Stimulated activated naive B cell treated with anti-CD40 and anti-IgM and Interleukin-4, amounts not matched to agents 10 μg/mL and 1 μg/mL and 100 μg/mL, for 72 hours (primary cell): ENCODE measurements at regions not wholly inside any gene's neighbourhood (a gene's known extent, or its start where the extent isn't known, plus 50 kb on each side); places are given as distances from the start of the nearest gene placed in this dataset.
"Not testable (repeated sequence)": the region's sequence is repeated elsewhere in the genome, so short reads cannot be mapped to it uniquely, and the experiment has no call there.

Experiments
- ATAC-seq, 2 donors: fragments of 150-1000 bp; cut with Tn5 transposase; replicated peaks; 2 replicates each; pipeline ENCODE4 v1.10.0; 2021; ENCODE audit warnings: moderate library complexity in 1 of 2
- DNase-seq: peaks from one replicate; pipeline ENCODE4 v3.0.0; 2021
- H3K27ac Mint-ChIP-seq: one replicate; pipeline ENCODE4 v1.8.0; 2022; ENCODE audit warnings: mild to moderate bottlenecking, mixed read lengths
- H3K27me3 Mint-ChIP-seq, 2 donors: one replicate each; pipeline ENCODE4 v1.8.0; 2022; ENCODE audit warnings: mixed read lengths in 2 of 2
- H3K36me3 Mint-ChIP-seq, 2 donors: one replicate each; pipeline ENCODE4 v1.8.0; 2022; ENCODE audit warnings: mixed read lengths in 2 of 2, mild to moderate bottlenecking in 1 of 2
- H3K4me1 Mint-ChIP-seq, 2 donors: one replicate each; pipeline ENCODE4 v1.8.0; 2022; ENCODE audit warnings: mixed read lengths in 2 of 2, mild to moderate bottlenecking in 1 of 2
- H3K4me3 Mint-ChIP-seq, 2 donors: one replicate each; pipeline ENCODE4 v1.8.0; 2022; ENCODE audit warnings: mild to moderate bottlenecking in 2 of 2, mixed read lengths in 2 of 2, moderate library complexity in 1 of 2
- H3K9me3 Mint-ChIP-seq, 2 donors: one replicate each; pipeline ENCODE4 v1.8.0; 2022; ENCODE audit warnings: mixed read lengths in 2 of 2, mild to moderate bottlenecking in 1 of 2

GRCh38 chr4:79176351-79176750, 149.5 kb downstream of the NAA11 start:
- Mint-ChIP-seq H3K27ac (no peak overlapping the region), H3K9me3 (peaks cover 3 to 5% of the 10 kb centered on the region in 2 donors), H3K4me3 (no peak overlapping the region), H3K27me3 (no peaks in the 10 kb centered on the region), H3K36me3 (no peaks in the 10 kb centered on the region), H3K4me1 (peaks cover 0 to 1% of the 10 kb centered on the region in 2 donors)
- no peak for ATAC-seq
- no peak for DNase-seq

- H3K4me1 Mint-ChIP-seq = peaks cover 0 to 1% of the 10 kb centered on the region in 2 donors
- H3K27ac Mint-ChIP-seq = no peak overlapping the region
- no peak for ATAC-seq
- DNase-seq = no peak
- peaks cover 3 to 5% of the 10 kb centered on the region in 2 donors for H3K9me3 Mint-ChIP-seq
- no peaks in the 10 kb centered on the region for H3K27me3 Mint-ChIP-seq
- H3K4me3 Mint-ChIP-seq = no peak overlapping the region
- H3K36me3 Mint-ChIP-seq = no peaks in the 10 kb centered on the region
Measured at GRCh38 chr4:79175716-79176115, 150.1 kb downstream of the NAA11 start.

GRCh38 chr4:79174490-79175252, 151.2 kb downstream of the NAA11 start:
- Mint-ChIP-seq H3K27me3 (no peaks in the 10 kb centered on the region), H3K36me3 (no peaks in the 10 kb centered on the region), H3K4me3 (no peak overlapping the region), H3K27ac (no peak overlapping the region), H3K9me3 (peaks cover 3 to 4% of the 10 kb centered on the region in 2 donors), H3K4me1 (peaks cover 0 to under 1% of the 10 kb centered on the region in 2 donors)
- no peak for DNase-seq
- ATAC-seq = no peak

GRCh38 chr4:79173186-79173585, 152.7 kb downstream of the NAA11 start:
- Mint-ChIP-seq H3K4me3 (no peak overlapping the region), H3K27ac (no peak overlapping the region), H3K4me1 (no peaks in the 10 kb centered on the region), H3K27me3 (no peaks in the 10 kb centered on the region), H3K9me3 (peaks cover 4 to 7% of the 10 kb centered on the region in 2 donors), H3K36me3 (no peaks in the 10 kb centered on the region)
- DNase-seq (no peak), ATAC-seq (no peak)

- Mint-ChIP-seq H3K9me3 (peaks cover 4 to 10% of the 10 kb centered on the region in 2 donors), H3K36me3 (no peaks in the 10 kb centered on the region), H3K27ac (no peak overlapping the region), H3K4me3 (no peak overlapping the region), H3K27me3 (no peaks in the 10 kb centered on the region), H3K4me1 (no peaks in the 10 kb centered on the region)
- DNase-seq (no peak), ATAC-seq (no peak)
Measured at GRCh38 chr4:79170077-79170476, 155.8 kb downstream of the NAA11 start.

GRCh38 chr4:79164907-79165610, 160.8 kb downstream of the NAA11 start:
- peaks cover 4 to 10% of the 10 kb centered on the region in 2 donors for H3K9me3 Mint-ChIP-seq
- H3K36me3 Mint-ChIP-seq = no peaks in the 10 kb centered on the region
- no peak for ATAC-seq

GRCh38 chr4:79163981-79164490, 161.8 kb downstream of the NAA11 start:
- Mint-ChIP-seq H3K27ac (no peak overlapping the region), H3K4me3 (no peak overlapping the region), H3K9me3 (peaks cover 0 to 8% of the 10 kb centered on the region in 2 donors), H3K4me1 (no peaks in the 10 kb centered on the region), H3K36me3 (no peaks in the 10 kb centered on the region), H3K27me3 (no peaks in the 10 kb centered on the region)
- no peak for ATAC-seq
- no peak for DNase-seq

More at GRCh38 chr4:79164907-79165610, 160.8 kb downstream of the NAA11 start:
- Mint-ChIP-seq H3K27ac (no peak overlapping the region), H3K27me3 (no peaks in the 10 kb centered on the region), H3K4me3 (no peak overlapping the region), H3K4me1 (no peaks in the 10 kb centered on the region)
- no peak for DNase-seq

- Mint-ChIP-seq H3K4me3 (no peak overlapping the region), H3K9me3 (no peaks in the 10 kb centered on the region), H3K27ac (no peak overlapping the region), H3K27me3 (no peaks in the 10 kb centered on the region), H3K36me3 (no peaks in the 10 kb centered on the region), H3K4me1 (no peaks in the 10 kb centered on the region)
- no peak for ATAC-seq
- DNase-seq = no peak
Measured at GRCh38 chr4:79160962-79161361, 164.9 kb downstream of the NAA11 start.

- not testable (repeated sequence) for H3K4me1 Mint-ChIP-seq, H3K9me3 Mint-ChIP-seq, H3K27me3 Mint-ChIP-seq, ATAC-seq, H3K36me3 Mint-ChIP-seq, H3K4me3 Mint-ChIP-seq, DNase-seq, H3K27ac Mint-ChIP-seq
Measured at GRCh38 chr4:79158705-79159104, 167.2 kb downstream of the NAA11 start.

GRCh38 chr4:79155336-79155735, 170.5 kb downstream of the NAA11 start:
- Mint-ChIP-seq H3K4me3 (no peak overlapping the region), H3K36me3 (no peaks in the 10 kb centered on the region), H3K9me3 (peaks cover 4 to 5% of the 10 kb centered on the region in 2 donors), H3K27me3 (no peaks in the 10 kb centered on the region), H3K27ac (no peak overlapping the region), H3K4me1 (no peaks in the 10 kb centered on the region)
- no peak for ATAC-seq
- no peak for DNase-seq

- H3K27ac Mint-ChIP-seq = no peak overlapping the region
- ATAC-seq = no peak
- H3K4me3 Mint-ChIP-seq = no peak overlapping the region
- no peaks in the 10 kb centered on the region for H3K4me1 Mint-ChIP-seq
- no peak for DNase-seq
- peaks cover 4 to 5% of the 10 kb centered on the region in 2 donors for H3K9me3 Mint-ChIP-seq
- no peaks in the 10 kb centered on the region for H3K27me3 Mint-ChIP-seq
- H3K36me3 Mint-ChIP-seq = no peaks in the 10 kb centered on the region
Measured at GRCh38 chr4:79150820-79151416, 174.9 kb downstream of the NAA11 start.

GRCh38 chr4:79148369-79148768, 177.5 kb downstream of the NAA11 start:
- Mint-ChIP-seq H3K36me3 (no peaks in the 10 kb centered on the region), H3K27me3 (no peaks in the 10 kb centered on the region), H3K4me1 (no peaks in the 10 kb centered on the region), H3K9me3 (peaks cover 0 to 6% of the 10 kb centered on the region in 2 donors), H3K27ac (no peak overlapping the region), H3K4me3 (no peak overlapping the region)
- ATAC-seq (no peak), DNase-seq (no peak)

- no peak for ATAC-seq
- Mint-ChIP-seq H3K4me3 (no peak overlapping the region), H3K36me3 (no peaks in the 10 kb centered on the region), H3K4me1 (no peaks in the 10 kb centered on the region), H3K27ac (no peak overlapping the region), H3K27me3 (no peaks in the 10 kb centered on the region), H3K9me3 (peaks cover 4 to 8% of the 10 kb centered on the region in 2 donors)
- DNase-seq = no peak
Measured at GRCh38 chr4:79147251-79147650, 178.6 kb downstream of the NAA11 start.

GRCh38 chr4:79141530-79141929, 184.3 kb downstream of the NAA11 start:
- ATAC-seq = no peak
- H3K4me3 Mint-ChIP-seq = no peak overlapping the region

More at GRCh38 chr4:79141530-79141929, 184.3 kb downstream of the NAA11 start:
- H3K27ac Mint-ChIP-seq = no peak overlapping the region
- no peaks in the 10 kb centered on the region for H3K4me1 Mint-ChIP-seq
- H3K36me3 Mint-ChIP-seq = no peaks in the 10 kb centered on the region
- H3K9me3 Mint-ChIP-seq = peaks cover 4 to 7% of the 10 kb centered on the region in 2 donors
- H3K27me3 Mint-ChIP-seq = no peaks in the 10 kb centered on the region
- DNase-seq = no peak
